ENCODE measurements at regions not wholly inside any gene's neighbourhood (a gene's known extent, or its start where the extent isn't known, plus 50 kb on each side); places are given as distances from the start of the nearest gene placed in this dataset.
A peak's percentile ranks its signal among the peaks of the same experiment; 100 is the strongest.
"Not testable (repeated sequence)": the region's sequence is repeated elsewhere in the genome, so short reads cannot be mapped to it uniquely, and the experiment has no call there.

DNA sequence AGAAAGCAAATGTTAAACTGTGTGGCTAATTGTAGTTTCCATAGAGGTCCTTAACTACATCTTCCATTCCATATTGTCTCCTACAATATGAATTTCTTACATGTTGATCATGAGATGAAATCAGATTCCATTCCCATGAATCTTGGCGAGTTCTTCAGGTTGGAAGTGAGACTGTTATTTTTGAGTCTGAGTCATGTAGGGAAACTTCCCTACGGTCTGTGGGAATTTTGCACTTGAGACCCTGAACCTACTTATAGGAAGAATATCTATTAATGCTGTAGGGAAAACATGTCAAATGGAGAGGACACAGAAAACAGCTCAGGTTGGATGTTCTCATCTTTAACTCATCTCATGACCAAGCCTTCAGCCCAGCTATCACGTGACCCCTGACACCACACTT, 1226.0 kb downstream of the CDY2B start:
- H3K9me3 ChIP-seq = no peaks in the 10 kb centered on the region
- ATAC-seq (ENCODE audit: insufficient number of reproducible peaks, low FRiP score, low read depth) = no peak
- DNase-seq (ENCODE audit: low spot score) = no peak
- no peak overlapping the region for H3K4me3 ChIP-seq
- no peaks in the 10 kb centered on the region for H3K36me3 ChIP-seq
- no peak overlapping the region for H3K27ac ChIP-seq
- TF ChIP-seq, protein P1, sequence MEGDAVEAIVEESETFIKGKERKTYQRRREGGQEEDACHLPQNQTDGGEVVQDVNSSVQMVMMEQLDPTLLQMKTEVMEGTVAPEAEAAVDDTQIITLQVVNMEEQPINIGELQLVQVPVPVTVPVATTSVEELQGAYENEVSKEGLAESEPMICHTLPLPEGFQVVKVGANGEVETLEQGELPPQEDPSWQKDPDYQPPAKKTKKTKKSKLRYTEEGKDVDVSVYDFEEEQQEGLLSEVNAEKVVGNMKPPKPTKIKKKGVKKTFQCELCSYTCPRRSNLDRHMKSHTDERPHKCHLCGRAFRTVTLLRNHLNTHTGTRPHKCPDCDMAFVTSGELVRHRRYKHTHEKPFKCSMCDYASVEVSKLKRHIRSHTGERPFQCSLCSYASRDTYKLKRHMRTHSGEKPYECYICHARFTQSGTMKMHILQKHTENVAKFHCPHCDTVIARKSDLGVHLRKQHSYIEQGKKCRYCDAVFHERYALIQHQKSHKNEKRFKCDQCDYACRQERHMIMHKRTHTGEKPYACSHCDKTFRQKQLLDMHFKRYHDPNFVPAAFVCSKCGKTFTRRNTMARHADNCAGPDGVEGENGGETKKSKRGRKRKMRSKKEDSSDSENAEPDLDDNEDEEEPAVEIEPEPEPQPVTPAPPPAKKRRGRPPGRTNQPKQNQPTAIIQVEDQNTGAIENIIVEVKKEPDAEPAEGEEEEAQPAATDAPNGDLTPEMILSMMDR (IDR thresholded peaks at IDR 0.05) = no peak
- no peaks in the 10 kb centered on the region for H3K27me3 ChIP-seq (replicated peaks; ENCODE audit: insufficient read depth)
- no peaks in the 10 kb centered on the region for H3K4me1 ChIP-seq (ENCODE audit: control insufficient read depth in 1 of 2, low read depth in 2 of 2)

GRCh38 chrY:16645991-16646390, 1234.0 kb downstream of the CDY2B start:
- H3K27ac ChIP-seq = no peak overlapping the region
- no peaks in the 10 kb centered on the region for H3K4me1 ChIP-seq (ENCODE audit: control insufficient read depth in 1 of 2, low read depth in 2 of 2)
- no peaks in the 10 kb centered on the region for H3K36me3 ChIP-seq
- DNase-seq (ENCODE audit: low spot score) = no peak
- no peak for ATAC-seq (ENCODE audit: insufficient number of reproducible peaks, low FRiP score, low read depth)
- no peaks in the 10 kb centered on the region for H3K27me3 ChIP-seq (replicated peaks; ENCODE audit: insufficient read depth)
- TF ChIP-seq, protein P1 (IDR thresholded peaks at IDR 0.05) = no peak
- no peaks in the 10 kb centered on the region for H3K9me3 ChIP-seq
- no peak overlapping the region for H3K4me3 ChIP-seq

- H3K4me1 ChIP-seq (ENCODE audit: control insufficient read depth in 1 of 2, low read depth in 2 of 2) = no peaks in the 10 kb centered on the region
- H3K27ac ChIP-seq = no peak overlapping the region
- no peak overlapping the region for H3K4me3 ChIP-seq
- H3K27me3 ChIP-seq (replicated peaks; ENCODE audit: insufficient read depth) = no peaks in the 10 kb centered on the region
- H3K9me3 ChIP-seq = no peaks in the 10 kb centered on the region
- ATAC-seq (ENCODE audit: insufficient number of reproducible peaks, low FRiP score, low read depth) (no peak), DNase-seq (ENCODE audit: low spot score) (no peak)
- TF ChIP-seq, protein P1 (IDR thresholded peaks at IDR 0.05) = no peak
- no peaks in the 10 kb centered on the region for H3K36me3 ChIP-seq
Observed at GRCh38 chrY:16645449-16645848, 1234.6 kb downstream of the CDY2B start.

DNA sequence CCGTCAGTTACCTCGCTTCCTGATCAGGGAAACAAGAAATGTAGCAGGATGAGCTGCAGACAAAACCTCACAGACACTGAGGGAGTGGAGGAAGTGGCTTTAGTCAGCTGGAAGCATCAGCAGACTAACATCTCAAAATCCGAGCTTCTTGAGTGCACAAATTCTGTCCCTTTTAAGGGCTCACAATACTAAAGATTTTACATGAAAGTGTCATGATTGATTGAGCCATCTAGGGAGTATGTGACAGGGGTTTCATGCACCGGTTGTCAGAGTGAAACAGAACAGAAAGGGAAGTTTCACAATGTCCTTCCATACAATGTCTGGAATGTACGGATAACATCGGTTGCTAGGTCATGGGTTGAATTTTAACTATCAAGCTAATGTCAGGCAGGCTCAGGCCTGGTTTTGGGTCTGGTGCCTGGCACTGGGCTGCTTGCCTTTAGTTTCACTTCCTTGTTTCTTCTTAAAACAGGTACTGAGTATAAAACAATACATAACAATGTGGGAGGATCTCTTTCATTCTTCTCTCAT, 1235.7 kb downstream of the CDY2B start:
- H3K4me3 ChIP-seq = no peak overlapping the region
- no peak overlapping the region for H3K27ac ChIP-seq
- TF ChIP-seq, protein P1 (IDR thresholded peaks at IDR 0.05) = no peak
- DNase-seq (ENCODE audit: low spot score) (no peak), ATAC-seq (ENCODE audit: insufficient number of reproducible peaks, low FRiP score, low read depth) (no peak)
- no peaks in the 10 kb centered on the region for H3K9me3 ChIP-seq
- no peaks in the 10 kb centered on the region for H3K36me3 ChIP-seq
- H3K4me1 ChIP-seq (ENCODE audit: control insufficient read depth in 1 of 2, low read depth in 2 of 2) = no peaks in the 10 kb centered on the region
- H3K27me3 ChIP-seq (replicated peaks; ENCODE audit: insufficient read depth) = no peaks in the 10 kb centered on the region

- H3K36me3 ChIP-seq = no peaks in the 10 kb centered on the region
- H3K9me3 ChIP-seq = no peaks in the 10 kb centered on the region
- no peak overlapping the region for H3K4me3 ChIP-seq
- TF ChIP-seq, protein P1 (IDR thresholded peaks at IDR 0.05) = peak; percentile 30
- no peaks in the 10 kb centered on the region for H3K27me3 ChIP-seq (replicated peaks; ENCODE audit: insufficient read depth)
- H3K4me1 ChIP-seq (ENCODE audit: control insufficient read depth in 1 of 2, low read depth in 2 of 2) = no peaks in the 10 kb centered on the region
- ATAC-seq (ENCODE audit: insufficient number of reproducible peaks, low FRiP score, low read depth) (no peak), DNase-seq (ENCODE audit: low spot score) (no peak)
- H3K27ac ChIP-seq = no peak overlapping the region
Observed at GRCh38 chrY:16639777-16640176, 1240.2 kb downstream of the CDY2B start.

- not testable (repeated sequence) for H3K4me1 ChIP-seq (ENCODE audit: control insufficient read depth in 1 of 2, low read depth in 2 of 2); H3K27me3 ChIP-seq (replicated peaks; ENCODE audit: insufficient read depth); H3K9me3 ChIP-seq; H3K4me3 ChIP-seq; DNase-seq (ENCODE audit: low spot score); ATAC-seq (ENCODE audit: insufficient number of reproducible peaks, low FRiP score, low read depth); H3K27ac ChIP-seq; H3K36me3 ChIP-seq
Observed at GRCh38 chrY:16638743-16639142, 1241.3 kb downstream of the CDY2B start.

Data from thoracic aorta (tissue), 2 donors.